RWPE2 (cell line): ENCODE measurements at regions not wholly inside any gene's neighbourhood (a gene's known extent, or its start where the extent isn't known, plus 50 kb on each side); places are given as distances from the start of the nearest gene placed in this dataset.

ENCODE experiments used
- ATAC-seq: fragments of 200-7000 bp; cut with Tn5 transposase; 3 replicates; pipeline ENCODE4 v1.9.1; 2021; ENCODE audit warnings: low read depth
- DNase-seq: peaks from one replicate; pipeline ENCODE4 v3.0.0-alpha.2; 2020; ENCODE audit warnings: low spot score
- H3K27ac ChIP-seq: fragments of 450-650 bp; 2 replicates; pipeline ENCODE4 v1.5.1; 2017; ENCODE audit warnings: mild to moderate bottlenecking; ENCODE audit not compliant: poor library complexity, severe bottlenecking
- H3K27me3 ChIP-seq: fragments of 250-450 bp; sonication (Bioruptor Pico); 2 replicates; pipeline ENCODE4 v1.5.1; 2021; ENCODE audit warnings: mild to moderate bottlenecking, moderate library complexity; ENCODE audit not compliant: insufficient read depth, poor library complexity, severe bottlenecking
- H3K36me3 ChIP-seq: fragments of 250-450 bp; sonication (Bioruptor Pico); 2 replicates; pipeline ENCODE4 v1.5.1; 2020; ENCODE audit warnings: low read depth, mild to moderate bottlenecking, moderate library complexity
- H3K4me1 ChIP-seq: fragments of 250-450 bp; sonication (Bioruptor Pico); 2 replicates; pipeline ENCODE4 v1.5.1; 2021; ENCODE audit warnings: mild to moderate bottlenecking, moderate library complexity; ENCODE audit not compliant: insufficient read depth, poor library complexity, severe bottlenecking
- H3K4me3 ChIP-seq: fragments of 250-450 bp; sonication (Bioruptor Pico); 2 replicates; pipeline ENCODE4 v1.5.1; 2021; ENCODE audit warnings: mild to moderate bottlenecking, moderate library complexity; ENCODE audit not compliant: severe bottlenecking
- H3K9me3 ChIP-seq: fragments of 250-450 bp; sonication (Bioruptor Pico); 2 replicates; pipeline ENCODE4 v1.5.1; 2021; ENCODE audit warnings: mild to moderate bottlenecking, moderate library complexity; ENCODE audit not compliant: severe bottlenecking
- CTCF ChIP-seq: fragments of 450-650 bp; IDR thresholded peaks from one replicate; pipeline ENCODE4 v1.5.1; 2017; ENCODE audit warnings: mild to moderate bottlenecking, moderate library complexity; ENCODE audit not compliant: poor library complexity, severe bottlenecking

GRCh38 chr11:106468531-106468930 is 391.1 kb downstream of the AASDHPPT start:
- DNase-seq (no peak), ATAC-seq (no peak)
- Histone ChIP-seq H3K4me3 (no peak overlapping the region), H3K27ac (no peak overlapping the region), H3K36me3 (no peaks in the 10 kb centered on the region), H3K4me1 (peaks cover 9% of the 10 kb centered on the region), H3K9me3 (no peaks in the 10 kb centered on the region), H3K27me3 (no peaks in the 10 kb centered on the region)
- TF ChIP-seq CTCF = no peak

- no peak for TF ChIP-seq CTCF
- H3K27ac ChIP-seq = no peak overlapping the region
- H3K36me3 ChIP-seq = no peaks in the 10 kb centered on the region
- no peak overlapping the region for H3K4me3 ChIP-seq
- peaks cover 10% of the 10 kb centered on the region for H3K4me1 ChIP-seq
- H3K9me3 ChIP-seq = no peaks in the 10 kb centered on the region
- H3K27me3 ChIP-seq = no peaks in the 10 kb centered on the region
- ATAC-seq (no peak), DNase-seq (no peak)
These were observed 392.8 kb downstream of the AASDHPPT start for GRCh38 chr11:106470230-106470629.

- TF ChIP-seq CTCF = no peak
- DNase-seq = no peak
- ATAC-seq = no peak
- Histone ChIP-seq H3K4me3 (no peak overlapping the region), H3K9me3 (no peaks in the 10 kb centered on the region), H3K4me1 (peaks cover 10% of the 10 kb centered on the region), H3K27ac (no peak overlapping the region), H3K27me3 (no peaks in the 10 kb centered on the region), H3K36me3 (no peaks in the 10 kb centered on the region)
These were observed 393.8 kb downstream of the AASDHPPT start for GRCh38 chr11:106471276-106471675.

- ATAC-seq (peak; percentile 49), DNase-seq (no peak)
- Histone ChIP-seq H3K36me3 (no peaks in the 10 kb centered on the region), H3K4me3 (no peak overlapping the region), H3K9me3 (no peaks in the 10 kb centered on the region), H3K27me3 (no peaks in the 10 kb centered on the region), H3K27ac (peak overlapping the region; percentile 32), H3K4me1 (peaks cover 10% of the 10 kb centered on the region)
- TF ChIP-seq CTCF = no peak
These were observed 395.7 kb downstream of the AASDHPPT start for GRCh38 chr11:106473089-106473722.

GRCh38 chr11:106474274-106474673 is 396.8 kb downstream of the AASDHPPT start:
- Histone ChIP-seq H3K27ac (no peak overlapping the region), H3K4me3 (no peak overlapping the region), H3K27me3 (no peaks in the 10 kb centered on the region), H3K4me1 (peaks cover 10% of the 10 kb centered on the region), H3K36me3 (no peaks in the 10 kb centered on the region), H3K9me3 (no peaks in the 10 kb centered on the region)
- DNase-seq (no peak), ATAC-seq (no peak)
- no peak for TF ChIP-seq CTCF
